GM12878 (cell line): ENCODE measurements at regions not wholly inside any gene's neighbourhood (a gene's known extent, or its start where the extent isn't known, plus 50 kb on each side); places are given as distances from the start of the nearest gene placed in this dataset.

ENCODE experiments used
- ATAC-seq: fragments of 200-7000 bp; cut with Tn5 transposase; 3 replicates; pipeline ENCODE4 v1.9.1; 2020; ENCODE audit warnings: mild to moderate bottlenecking, moderate library complexity
- BruUV-seq: library from RNA; stranded (reverse); fragments of 400-500 nt; replicated peaks from 2 replicates; lab custom pipeline; 2021; lab: Mats Ljungman, UMichigan
- CTCF ChIA-PET: fragments of 300-600 bp; sonication (Branson Sonifier 250); formaldehyde crosslinking; extraction: SDS; loops from one replicate; lab custom pipeline; 2021; ENCODE audit warnings: inconsistent platforms; lab: Yijun Ruan, JAX
- POLR2A ChIA-PET: fragments of 350-600 bp; formaldehyde crosslinking; extraction: SDS; loops from one replicate; lab custom pipeline; 2021; ENCODE audit warnings: inconsistent platforms; lab: Charles Lee
- RAD21 ChIA-PET: fragments of 300-600 bp; sonication (Branson Sonifier 250); formaldehyde crosslinking; loops from one replicate; lab custom pipeline; 2023; ENCODE audit warnings: antibody characterized with exemption; ENCODE audit not compliant: unreplicated experiment; lab: Charles Lee
- SMC1A ChIA-PET: fragments of 300-600 bp; sonication (Branson Sonifier 250); formaldehyde crosslinking; loops from one replicate; lab custom pipeline; 2023; ENCODE audit not compliant: unreplicated experiment, uncharacterized antibody; lab: Charles Lee
- DNase-seq: peaks from one replicate; pipeline ENCODE4 v3.0.0-alpha.2; 2011; ENCODE audit warnings: low read depth, low spot score
- FAIRE-seq: peaks from 3 replicates; lab custom pipeline; 2011; peaks lifted over from hg19 to GRCh38; lab: Jason Lieb, UNC
- H2AFZ ChIP-seq: 2 replicates; pipeline ENCODE4 v1.6.0; 2011; ENCODE audit warnings: low read depth, low read length, control low read depth; ENCODE audit not compliant: control insufficient read depth
- H3K27ac ChIP-seq: 2 replicates; pipeline ENCODE4 v1.5.1; 2011; ENCODE audit warnings: control low read depth; ENCODE audit not compliant: control insufficient read depth, insufficient read depth
- H3K27me3 ChIP-seq, 2 experiments: replicated peaks in 1 of 2; 2 replicates each; pipeline versions ENCODE4 v1.6.0 to v1.6.1; 2011; ENCODE audit warnings: low read length in 1 of 2; ENCODE audit not compliant: control insufficient read depth in 2 of 2, insufficient read depth in 2 of 2
- H3K36me3 ChIP-seq, 2 experiments: 2 replicates each; pipeline ENCODE4 v1.5.1; 2011; ENCODE audit warnings: low read length in 1 of 2; ENCODE audit not compliant: control insufficient read depth in 2 of 2, insufficient read depth in 2 of 2
- H3K4me1 ChIP-seq: 2 replicates; pipeline ENCODE4 v1.6.1; 2011; ENCODE audit warnings: mild to moderate bottlenecking, low read length, moderate library complexity, mixed read lengths; ENCODE audit not compliant: control insufficient read depth, insufficient read depth
- H3K4me2 ChIP-seq: 2 replicates; pipeline ENCODE4 v1.6.0; 2011; ENCODE audit warnings: control low read depth; ENCODE audit not compliant: control insufficient read depth, insufficient read depth
- H3K4me3 ChIP-seq: fragments of 200-600 bp; sonication (generic); 2 replicates; pipeline ENCODE4 v1.5.1; 2016
- H3K79me2 ChIP-seq: 2 replicates; pipeline ENCODE4 v1.6.0; 2011; ENCODE audit warnings: low read length; ENCODE audit not compliant: control insufficient read depth, insufficient read depth
- H3K9ac ChIP-seq: 2 replicates; pipeline ENCODE4 v1.8.0; 2011; ENCODE audit warnings: low read length, control low read depth, mixed read lengths; ENCODE audit not compliant: control insufficient read depth, insufficient read depth
- H3K9me3 ChIP-seq: replicated peaks from 3 replicates; pipeline ENCODE4 v1.5.1; 2011; ENCODE audit warnings: mild to moderate bottlenecking, low read length; ENCODE audit not compliant: control insufficient read depth, insufficient read depth
- H4K20me1 ChIP-seq: 2 replicates; pipeline ENCODE4 v1.6.0; 2011; ENCODE audit not compliant: control insufficient read depth, insufficient read depth
- ESRRA ChIP-seq: IDR thresholded peaks from 2 replicates; pipeline ENCODE4 v1.6.1; 2012; ENCODE audit warnings: mild to moderate bottlenecking, low read length, improper control_type of control experiment
- IKZF1 ChIP-seq: fragments of 450-650 bp; conservative IDR thresholded peaks from 2 replicates; pipeline ENCODE4 v1.6.1; 2017; ENCODE audit warnings: antibody characterized with exemption, mild to moderate bottlenecking
- LARP7 ChIP-seq: fragments of 450-650 bp; IDR thresholded peaks from 2 replicates; pipeline ENCODE4 v1.6.1; 2017; ENCODE audit warnings: mild to moderate bottlenecking
- NBN ChIP-seq: fragments of 450-650 bp; IDR thresholded peaks from 2 replicates; pipeline ENCODE4 v1.6.1; 2016
- POLR2AphosphoS2 ChIP-seq: IDR thresholded peaks from 2 replicates; pipeline ENCODE4 v1.6.1; 2011; ENCODE audit warnings: low read depth, mild to moderate bottlenecking, low read length, improper control_type of control experiment, moderate library complexity
- RBBP5 ChIP-seq: fragments of 200-600 bp; sonication (generic); conservative IDR thresholded peaks from 2 replicates; pipeline ENCODE4 v1.6.1; 2016
- SMAD1 ChIP-seq: fragments of 450-650 bp; IDR thresholded peaks from 2 replicates; pipeline ENCODE4 v1.6.1; 2018; ENCODE audit warnings: mild to moderate bottlenecking, low read depth; ENCODE audit not compliant: partially characterized antibody
- SREBF2 ChIP-seq: IDR thresholded peaks from 2 replicates; pipeline ENCODE4 v1.6.1; 2012; ENCODE audit warnings: mild to moderate bottlenecking, low read length
- TCF3 ChIP-seq: IDR thresholded peaks from 2 replicates; pipeline ENCODE4 v1.6.1; 2012; ENCODE audit warnings: low read depth, mild to moderate bottlenecking, low read length, borderline replicate concordance; ENCODE audit not compliant: insufficient read depth
- YY1 ChIP-seq: IDR thresholded peaks from 2 replicates; pipeline ENCODE4 v1.6.1; 2011; ENCODE audit warnings: low read depth, mild to moderate bottlenecking, low read length
- WGBS: methylation state at CpG from one replicate; pipeline ENCODE4 v1.1.6; 2016; ENCODE audit warnings: low lambda C conversion rate; ENCODE audit not compliant: insufficient replicate concordance, insufficient coverage; ENCODE audit errors: missing lambda C conversion rate; 5-methylcytosine and 5-hydroxymethylcytosine counted together
- in situ Hi-C: fragments of 300-500 bp; cut with MboI; formaldehyde crosslinking; loops from 9 replicates; pipeline ENCODE4 v1.14.3; 2018; ENCODE audit warnings: mixed read lengths
- intact Hi-C: fragments of 100-400 bp; cut with micrococcal nuclease; formaldehyde crosslinking; loops from one replicate; pipeline ENCODE4 v1.14.2; 2022; ENCODE audit not compliant: unreplicated experiment
- TF ChIP-seq, protein P1 (sequence below): fragments of 450-650 bp; IDR thresholded peaks from 2 replicates; pipeline ENCODE4 v1.6.1; 2017; ENCODE audit warnings: mild to moderate bottlenecking, moderate library complexity
- TF ChIP-seq, protein P2 (sequence below): fragments of 450-650 bp; IDR thresholded peaks from 2 replicates; pipeline ENCODE4 v1.6.1; 2017; ENCODE audit warnings: antibody characterized with exemption, mild to moderate bottlenecking, moderate library complexity
- TF ChIP-seq, protein P3 (sequence below): fragments of 450-650 bp; IDR thresholded peaks from 2 replicates; pipeline ENCODE4 v1.6.1; 2016; ENCODE audit warnings: mild to moderate bottlenecking, moderate library complexity, borderline replicate concordance

- Histone ChIP-seq H3K9me3 (no peaks in the 10 kb centered on the region), H3K79me2 (no peaks in the 10 kb centered on the region), H3K9ac (no peak overlapping the region), H4K20me1 (no peaks in the 10 kb centered on the region), H3K36me3 (no peaks in the 10 kb centered on the region), H2AFZ (no peak overlapping the region), H3K4me3 (no peak overlapping the region), H3K27me3 (no peaks in the 10 kb centered on the region), H3K4me2 (no peak overlapping the region), H3K27ac (no peak overlapping the region), H3K4me1 (no peaks in the 10 kb centered on the region)
- ChIA-PET SMC1A (interaction anchor here (1.0 kb wide), 1 partner anchor 53 kb away, joined by 3 read pairs; no protein-coding TSS in a partner anchor), CTCF (no interaction called here), POLR2A (no interaction called here), RAD21 (no interaction called here)
- no peak for DNase-seq
- BruUV-seq, result no TSS peak
- ATAC-seq, result no peak
- FAIRE-seq, result no peak
- intact Hi-C loops, result no loop called here
- 67% methylated on average over 8 of the region's 8 CpGs for WGBS
- in situ Hi-C loops, result no loop called here
- TF ChIP-seq YY1 (no peak), RBBP5 (no peak), IKZF1 (no peak), NBN (no peak), LARP7 (no peak), TCF3 (no peak), POLR2AphosphoS2 (no peak), ESRRA (no peak), SMAD1 (no peak), SREBF2 (no peak)
- TF ChIP-seq, protein P1, sequence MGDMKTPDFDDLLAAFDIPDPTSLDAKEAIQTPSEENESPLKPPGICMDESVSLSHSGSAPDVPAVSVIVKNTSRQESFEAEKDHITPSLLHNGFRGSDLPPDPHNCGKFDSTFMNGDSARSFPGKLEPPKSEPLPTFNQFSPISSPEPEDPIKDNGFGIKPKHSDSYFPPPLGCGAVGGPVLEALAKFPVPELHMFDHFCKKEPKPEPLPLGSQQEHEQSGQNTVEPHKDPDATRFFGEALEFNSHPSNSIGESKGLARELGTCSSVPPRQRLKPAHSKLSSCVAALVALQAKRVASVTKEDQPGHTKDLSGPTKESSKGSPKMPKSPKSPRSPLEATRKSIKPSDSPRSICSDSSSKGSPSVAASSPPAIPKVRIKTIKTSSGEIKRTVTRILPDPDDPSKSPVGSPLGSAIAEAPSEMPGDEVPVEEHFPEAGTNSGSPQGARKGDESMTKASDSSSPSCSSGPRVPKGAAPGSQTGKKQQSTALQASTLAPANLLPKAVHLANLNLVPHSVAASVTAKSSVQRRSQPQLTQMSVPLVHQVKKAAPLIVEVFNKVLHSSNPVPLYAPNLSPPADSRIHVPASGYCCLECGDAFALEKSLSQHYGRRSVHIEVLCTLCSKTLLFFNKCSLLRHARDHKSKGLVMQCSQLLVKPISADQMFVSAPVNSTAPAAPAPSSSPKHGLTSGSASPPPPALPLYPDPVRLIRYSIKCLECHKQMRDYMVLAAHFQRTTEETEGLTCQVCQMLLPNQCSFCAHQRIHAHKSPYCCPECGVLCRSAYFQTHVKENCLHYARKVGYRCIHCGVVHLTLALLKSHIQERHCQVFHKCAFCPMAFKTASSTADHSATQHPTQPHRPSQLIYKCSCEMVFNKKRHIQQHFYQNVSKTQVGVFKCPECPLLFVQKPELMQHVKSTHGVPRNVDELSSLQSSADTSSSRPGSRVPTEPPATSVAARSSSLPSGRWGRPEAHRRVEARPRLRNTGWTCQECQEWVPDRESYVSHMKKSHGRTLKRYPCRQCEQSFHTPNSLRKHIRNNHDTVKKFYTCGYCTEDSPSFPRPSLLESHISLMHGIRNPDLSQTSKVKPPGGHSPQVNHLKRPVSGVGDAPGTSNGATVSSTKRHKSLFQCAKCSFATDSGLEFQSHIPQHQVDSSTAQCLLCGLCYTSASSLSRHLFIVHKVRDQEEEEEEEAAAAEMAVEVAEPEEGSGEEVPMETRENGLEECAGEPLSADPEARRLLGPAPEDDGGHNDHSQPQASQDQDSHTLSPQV, result no peak
- TF ChIP-seq, protein P2, sequence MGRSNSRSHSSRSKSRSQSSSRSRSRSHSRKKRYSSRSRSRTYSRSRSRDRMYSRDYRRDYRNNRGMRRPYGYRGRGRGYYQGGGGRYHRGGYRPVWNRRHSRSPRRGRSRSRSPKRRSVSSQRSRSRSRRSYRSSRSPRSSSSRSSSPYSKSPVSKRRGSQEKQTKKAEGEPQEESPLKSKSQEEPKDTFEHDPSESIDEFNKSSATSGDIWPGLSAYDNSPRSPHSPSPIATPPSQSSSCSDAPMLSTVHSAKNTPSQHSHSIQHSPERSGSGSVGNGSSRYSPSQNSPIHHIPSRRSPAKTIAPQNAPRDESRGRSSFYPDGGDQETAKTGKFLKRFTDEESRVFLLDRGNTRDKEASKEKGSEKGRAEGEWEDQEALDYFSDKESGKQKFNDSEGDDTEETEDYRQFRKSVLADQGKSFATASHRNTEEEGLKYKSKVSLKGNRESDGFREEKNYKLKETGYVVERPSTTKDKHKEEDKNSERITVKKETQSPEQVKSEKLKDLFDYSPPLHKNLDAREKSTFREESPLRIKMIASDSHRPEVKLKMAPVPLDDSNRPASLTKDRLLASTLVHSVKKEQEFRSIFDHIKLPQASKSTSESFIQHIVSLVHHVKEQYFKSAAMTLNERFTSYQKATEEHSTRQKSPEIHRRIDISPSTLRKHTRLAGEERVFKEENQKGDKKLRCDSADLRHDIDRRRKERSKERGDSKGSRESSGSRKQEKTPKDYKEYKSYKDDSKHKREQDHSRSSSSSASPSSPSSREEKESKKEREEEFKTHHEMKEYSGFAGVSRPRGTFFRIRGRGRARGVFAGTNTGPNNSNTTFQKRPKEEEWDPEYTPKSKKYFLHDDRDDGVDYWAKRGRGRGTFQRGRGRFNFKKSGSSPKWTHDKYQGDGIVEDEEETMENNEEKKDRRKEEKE, result no peak
- TF ChIP-seq, protein P3, sequence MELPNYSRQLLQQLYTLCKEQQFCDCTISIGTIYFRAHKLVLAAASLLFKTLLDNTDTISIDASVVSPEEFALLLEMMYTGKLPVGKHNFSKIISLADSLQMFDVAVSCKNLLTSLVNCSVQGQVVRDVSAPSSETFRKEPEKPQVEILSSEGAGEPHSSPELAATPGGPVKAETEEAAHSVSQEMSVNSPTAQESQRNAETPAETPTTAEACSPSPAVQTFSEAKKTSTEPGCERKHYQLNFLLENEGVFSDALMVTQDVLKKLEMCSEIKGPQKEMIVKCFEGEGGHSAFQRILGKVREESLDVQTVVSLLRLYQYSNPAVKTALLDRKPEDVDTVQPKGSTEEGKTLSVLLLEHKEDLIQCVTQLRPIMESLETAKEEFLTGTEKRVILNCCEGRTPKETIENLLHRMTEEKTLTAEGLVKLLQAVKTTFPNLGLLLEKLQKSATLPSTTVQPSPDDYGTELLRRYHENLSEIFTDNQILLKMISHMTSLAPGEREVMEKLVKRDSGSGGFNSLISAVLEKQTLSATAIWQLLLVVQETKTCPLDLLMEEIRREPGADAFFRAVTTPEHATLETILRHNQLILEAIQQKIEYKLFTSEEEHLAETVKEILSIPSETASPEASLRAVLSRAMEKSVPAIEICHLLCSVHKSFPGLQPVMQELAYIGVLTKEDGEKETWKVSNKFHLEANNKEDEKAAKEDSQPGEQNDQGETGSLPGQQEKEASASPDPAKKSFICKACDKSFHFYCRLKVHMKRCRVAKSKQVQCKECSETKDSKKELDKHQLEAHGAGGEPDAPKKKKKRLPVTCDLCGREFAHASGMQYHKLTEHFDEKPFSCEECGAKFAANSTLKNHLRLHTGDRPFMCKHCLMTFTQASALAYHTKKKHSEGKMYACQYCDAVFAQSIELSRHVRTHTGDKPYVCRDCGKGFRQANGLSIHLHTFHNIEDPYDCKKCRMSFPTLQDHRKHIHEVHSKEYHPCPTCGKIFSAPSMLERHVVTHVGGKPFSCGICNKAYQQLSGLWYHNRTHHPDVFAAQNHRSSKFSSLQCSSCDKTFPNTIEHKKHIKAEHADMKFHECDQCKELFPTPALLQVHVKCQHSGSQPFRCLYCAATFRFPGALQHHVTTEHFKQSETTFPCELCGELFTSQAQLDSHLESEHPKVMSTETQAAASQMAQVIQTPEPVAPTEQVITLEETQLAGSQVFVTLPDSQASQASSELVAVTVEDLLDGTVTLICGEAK, result no peak
These were observed 678.0 kb downstream of the DHX35 start for GRCh38 chr20:39640147-39640546.
